ENCODE measurements at regions not wholly inside any gene's neighbourhood (a gene's known extent, or its start where the extent isn't known, plus 50 kb on each side); places are given as distances from the start of the nearest gene placed in this dataset.

DNA sequence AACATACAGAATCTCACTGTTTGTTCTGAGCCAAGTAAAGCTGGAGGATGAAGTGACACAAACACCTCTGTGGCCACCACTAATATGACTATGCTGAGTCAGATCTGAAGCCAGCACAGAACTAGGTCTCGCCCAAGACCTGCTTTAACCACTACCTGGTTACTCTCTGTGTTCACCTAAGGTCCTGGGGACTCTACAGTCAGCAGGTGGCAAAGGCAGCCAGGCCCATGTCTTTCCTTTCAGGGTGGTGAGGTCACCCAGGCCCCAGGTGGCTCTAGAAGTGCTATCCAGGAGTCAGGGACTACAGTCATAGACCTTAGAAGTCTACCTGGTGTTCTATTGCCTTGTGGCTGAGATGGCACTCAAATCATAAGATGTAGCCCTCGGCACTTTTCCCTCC, 287.9 kb upstream of the ARRDC4 start:
- no peak for DNase-seq

DNA sequence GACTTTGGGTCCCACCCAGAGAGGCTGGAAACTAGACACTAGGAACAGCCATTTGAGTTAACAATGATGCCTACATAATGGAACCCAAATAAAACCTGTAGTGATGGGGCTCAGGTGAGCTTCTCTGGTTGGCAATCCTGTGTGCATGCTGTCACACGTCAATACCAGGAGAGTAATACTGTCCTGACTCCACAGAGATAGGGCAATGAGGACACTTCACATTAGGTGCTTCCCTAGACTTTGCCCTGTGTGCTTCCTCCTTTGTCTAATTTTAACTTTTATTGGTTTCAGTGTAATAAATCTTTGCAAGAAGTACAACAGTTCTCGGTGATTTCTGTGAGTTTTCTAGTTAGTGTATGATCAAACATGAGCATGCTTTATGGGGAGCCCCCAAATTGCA, 281.8 kb upstream of the ARRDC4 start:
- DNase-seq, result no peak

GRCh38 chr15:97679106-97679688, 281.3 kb upstream of the ARRDC4 start:
- DNase-seq, result no peak

DNA sequence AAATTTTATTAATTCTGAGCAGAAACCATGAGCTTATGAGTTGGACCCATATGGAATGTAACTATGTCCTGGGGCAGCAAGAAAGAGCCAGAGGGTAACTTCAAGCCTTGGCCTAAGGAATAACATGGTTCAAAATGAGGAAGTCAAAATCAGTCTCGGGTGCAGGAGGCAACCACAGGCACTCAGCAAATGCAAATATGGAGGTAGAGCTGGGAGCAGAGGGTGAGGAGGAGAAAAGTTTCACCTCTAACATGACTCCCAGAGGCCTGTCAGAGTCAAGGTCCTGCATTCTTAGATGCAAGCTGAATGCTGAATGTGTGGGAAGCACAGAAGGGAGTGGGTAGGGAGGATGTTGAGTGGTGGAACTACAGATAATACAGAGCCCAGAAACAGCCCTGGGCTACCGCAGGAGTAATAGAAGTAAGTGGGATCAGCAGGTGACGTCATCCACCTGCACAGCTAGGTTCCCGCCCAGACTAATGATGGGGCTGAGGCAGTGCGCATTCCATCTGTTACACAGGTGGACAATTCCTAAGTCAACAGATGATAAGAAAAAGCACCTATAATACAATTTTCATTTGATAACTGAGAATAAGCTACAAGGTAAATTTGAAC, 279.8 kb upstream of the ARRDC4 start:
- DNase-seq, result no peak

GRCh38 chr15:97683831-97684230, 276.7 kb upstream of the ARRDC4 start:
- no peak for DNase-seq

DNA sequence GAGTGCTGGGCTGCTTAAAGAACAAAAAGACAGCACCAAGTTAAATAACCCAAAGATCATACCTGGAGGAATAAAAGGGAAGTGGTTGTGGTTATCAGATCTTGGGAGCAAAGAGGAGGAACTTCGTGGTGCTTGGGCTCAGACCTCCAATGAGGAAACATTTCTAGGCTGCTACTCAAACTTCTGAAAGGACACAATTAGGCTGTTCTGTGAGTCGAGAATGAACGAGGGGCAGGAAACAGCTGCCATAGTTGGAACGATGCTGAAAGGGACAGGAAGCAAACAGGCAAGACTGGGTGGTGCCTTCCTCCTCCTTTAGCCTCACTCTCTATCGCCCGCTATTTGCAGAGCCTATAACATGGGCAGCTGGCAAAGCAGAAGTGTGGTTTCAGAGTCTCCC, 276.3 kb upstream of the ARRDC4 start:
- DNase-seq, result no peak

- no peak for DNase-seq
Observed at GRCh38 chr15:97686324-97686723, 274.2 kb upstream of the ARRDC4 start.

DNA sequence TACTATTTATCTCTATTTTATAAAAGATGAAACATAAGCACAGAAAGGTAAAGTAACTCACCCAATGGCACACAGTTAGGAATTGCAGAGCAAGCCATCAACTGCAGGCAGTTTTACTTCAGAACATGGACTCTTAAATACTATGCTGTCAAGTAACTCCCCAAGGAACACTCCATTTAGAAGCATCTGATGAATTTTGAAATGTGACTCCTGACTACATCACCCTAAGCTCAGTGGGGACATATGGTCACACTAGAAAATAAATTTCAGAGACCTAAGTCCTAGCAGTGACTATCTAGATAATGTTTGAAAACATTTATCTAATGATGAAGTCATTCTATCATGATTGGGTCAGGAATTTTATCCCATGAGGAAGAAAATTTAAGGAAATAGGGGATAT, 272.8 kb upstream of the ARRDC4 start:
- no peak for DNase-seq

- DNase-seq, result no peak
Observed at GRCh38 chr15:97688177-97688576, 272.3 kb upstream of the ARRDC4 start.

DNA sequence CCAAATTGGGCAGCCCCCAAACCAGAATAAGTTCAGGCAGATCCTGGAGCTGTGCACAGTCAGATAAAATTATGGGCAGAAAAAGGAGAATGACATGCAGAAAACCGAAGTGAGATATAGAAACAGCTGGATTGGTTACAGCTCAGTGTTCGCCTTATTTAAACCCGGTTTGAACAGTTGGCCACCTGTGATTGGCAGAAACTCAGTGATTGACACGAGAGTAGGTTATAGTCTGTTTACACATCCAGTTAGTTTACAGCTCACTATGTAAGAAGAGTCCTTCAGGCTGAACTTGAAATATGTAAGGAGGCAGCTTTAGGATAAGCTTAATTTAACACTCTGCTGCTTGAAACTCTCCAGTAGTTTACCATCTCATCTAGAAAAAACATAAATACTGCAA, 271.6 kb upstream of the ARRDC4 start:
- DNase-seq, result no peak

- no peak for DNase-seq
Observed at GRCh38 chr15:97691078-97691477, 269.4 kb upstream of the ARRDC4 start.

DNA sequence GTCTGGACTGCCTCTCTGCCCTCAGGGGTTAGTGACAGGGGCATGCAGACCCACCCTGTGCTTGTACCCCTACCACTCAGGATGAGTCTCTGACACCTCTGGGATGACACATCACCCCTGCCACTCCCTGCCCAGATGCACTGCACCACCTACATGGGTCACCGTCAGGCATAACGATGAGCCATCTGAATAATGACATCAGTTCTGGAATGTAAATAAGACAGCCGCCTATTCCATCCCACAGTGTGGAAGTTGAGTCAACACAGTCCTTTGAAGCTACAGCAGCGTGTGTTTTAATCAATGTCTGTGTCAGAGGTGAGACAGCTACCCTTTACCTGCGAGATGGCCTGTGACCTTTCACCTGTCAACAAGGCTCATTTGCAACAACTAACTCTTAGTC, 268.7 kb upstream of the ARRDC4 start:
- no peak for DNase-seq

- DNase-seq, result no peak
Observed at GRCh38 chr15:97692301-97693015, 268.0 kb upstream of the ARRDC4 start.

DNA sequence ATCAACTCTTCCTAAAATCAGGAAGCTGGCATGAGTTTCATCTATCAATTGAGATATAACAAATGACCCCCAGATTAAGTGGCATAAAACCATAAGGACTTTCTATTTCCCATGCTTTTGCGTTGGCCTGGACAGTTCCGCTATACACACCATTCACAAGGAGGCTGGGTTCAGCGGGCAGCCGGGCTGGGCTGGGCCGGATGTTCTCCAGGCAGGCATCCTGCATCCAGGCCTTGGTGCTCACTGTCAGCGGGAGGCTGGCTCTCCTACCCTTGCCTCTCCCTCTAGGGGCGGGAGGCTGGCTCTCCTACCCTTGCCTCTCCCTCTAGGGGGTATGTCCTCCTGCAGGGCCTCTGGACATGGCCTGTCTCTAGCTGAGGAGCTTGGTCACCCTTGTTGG, 266.0 kb upstream of the ARRDC4 start:
- DNase-seq, result no peak

DNA sequence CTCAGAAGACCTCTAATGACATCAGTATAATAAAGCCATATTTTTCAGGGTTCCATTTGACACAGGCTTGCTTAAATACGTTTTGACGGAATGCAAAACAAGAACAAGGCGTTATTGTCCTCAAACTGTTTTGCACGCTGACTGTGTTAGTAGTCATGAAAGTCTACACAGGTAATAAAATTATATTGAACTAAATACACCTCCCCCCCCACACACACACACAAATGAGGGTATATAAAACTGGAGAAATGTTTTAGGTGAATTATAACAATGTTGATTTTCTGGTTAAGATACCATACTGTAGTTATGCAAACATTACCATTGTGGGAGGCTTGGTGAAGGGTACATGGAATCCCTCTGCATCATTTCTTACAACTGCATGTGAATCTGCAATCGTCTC, 257.1 kb upstream of the ARRDC4 start:
- no peak for DNase-seq

- DNase-seq, result no peak
Observed at GRCh38 chr15:97706059-97706458, 254.4 kb upstream of the ARRDC4 start.

DNA sequence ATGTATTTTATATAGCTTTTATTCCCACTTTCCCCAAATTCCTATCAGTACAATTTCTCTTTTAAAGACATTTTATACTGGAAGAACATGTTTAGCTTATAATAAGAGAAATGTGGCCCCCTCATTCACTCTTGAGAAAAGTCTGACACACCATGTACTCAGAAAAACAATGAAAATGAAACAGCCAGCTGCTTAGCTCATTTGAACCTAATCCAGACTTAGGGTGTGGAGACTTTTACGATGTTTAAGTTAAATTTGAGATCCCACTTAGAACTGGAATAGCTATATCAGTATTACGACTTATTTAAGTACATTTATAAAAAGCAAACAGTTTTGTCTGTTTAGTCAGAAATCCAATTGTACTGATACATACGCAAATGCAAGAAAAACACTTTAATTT, 252.3 kb upstream of the ARRDC4 start:
- DNase-seq, result no peak

GRCh38 chr15:97712530-97712929, 248.0 kb upstream of the ARRDC4 start:
- no peak for DNase-seq

DNA sequence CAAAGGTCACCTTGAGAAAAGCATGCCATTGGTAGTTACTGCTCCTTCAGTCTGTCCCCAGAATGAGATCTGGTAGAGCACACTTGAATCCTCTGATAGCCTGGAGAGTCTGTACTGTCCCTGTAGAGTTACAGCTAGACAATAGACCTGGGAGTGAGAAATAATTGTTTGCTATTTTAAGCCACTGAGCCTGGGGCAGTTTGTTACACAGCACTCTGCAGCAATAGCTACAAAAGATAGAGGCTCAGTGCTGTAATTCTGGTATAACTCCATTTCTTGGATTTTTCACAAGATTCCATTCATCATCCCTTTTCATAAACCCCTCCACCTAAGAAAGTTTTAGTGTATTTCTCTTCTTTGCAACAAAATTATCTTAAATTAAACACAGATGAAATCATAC, 242.7 kb upstream of the ARRDC4 start:
- DNase-seq, result no peak

GRCh38 chr15:97718509-97718908, 242.0 kb upstream of the ARRDC4 start:
- DNase-seq, result no peak

- DNase-seq, result no peak
Observed at GRCh38 chr15:97728791-97729190, 231.7 kb upstream of the ARRDC4 start.

- DNase-seq, result no peak
Observed at GRCh38 chr15:97729270-97729669, 231.2 kb upstream of the ARRDC4 start.

GRCh38 chr15:97730315-97730714, 230.2 kb upstream of the ARRDC4 start:
- DNase-seq, result no peak

- DNase-seq, result no peak
Observed at GRCh38 chr15:97731859-97732258, 228.6 kb upstream of the ARRDC4 start.

- no peak for DNase-seq
Observed at GRCh38 chr15:97733373-97733772, 227.1 kb upstream of the ARRDC4 start.
